ENCODE measurements at regions not wholly inside any gene's neighbourhood (a gene's known extent, or its start where the extent isn't known, plus 50 kb on each side); places are given as distances from the start of the nearest gene placed in this dataset.
A peak's percentile ranks its signal among the peaks of the same experiment; 100 is the strongest.
"Not testable (repeated sequence)": the region's sequence is repeated elsewhere in the genome, so short reads cannot be mapped to it uniquely, and the experiment has no call there.

- no peak for DNase-seq (ENCODE audit: low spot score)
Measured at GRCh38 chr17:31748881-31749280, 110.2 kb downstream of the COPRS start.

- no peak for DNase-seq (ENCODE audit: low spot score)
Measured at GRCh38 chr17:31746884-31747495, 112.1 kb downstream of the COPRS start.

- no peak for DNase-seq (ENCODE audit: low spot score)
Measured at GRCh38 chr17:31745964-31746600, 113.0 kb downstream of the COPRS start.

GRCh38 chr17:31744511-31744951, 114.5 kb downstream of the COPRS start:
- DNase-seq (ENCODE audit: low spot score): peak; percentile 65

- peak; percentile 63 for DNase-seq (ENCODE audit: low spot score)
Measured at GRCh38 chr17:31743797-31744196, 115.2 kb downstream of the COPRS start.

- no peak for DNase-seq (ENCODE audit: low spot score)
Measured at GRCh38 chr17:31741371-31741770, 117.7 kb downstream of the COPRS start.

- DNase-seq (ENCODE audit: low spot score): peak; percentile 37
Measured at GRCh38 chr17:31740611-31741082, 118.4 kb downstream of the COPRS start.

- no peak for DNase-seq (ENCODE audit: low spot score)
Measured at GRCh38 chr17:31738996-31739699, 119.9 kb downstream of the COPRS start.

- no peak for DNase-seq (ENCODE audit: low spot score)
Measured at GRCh38 chr17:31738488-31738887, 120.6 kb downstream of the COPRS start.

GRCh38 chr17:31738067-31738466, 121.0 kb downstream of the COPRS start:
- DNase-seq (ENCODE audit: low spot score): no peak

GRCh38 chr17:31736855-31737625, 122.0 kb downstream of the COPRS start:
- no peak for DNase-seq (ENCODE audit: low spot score)

GRCh38 chr17:31733326-31733725, 125.7 kb downstream of the COPRS start:
- DNase-seq (ENCODE audit: low spot score): no peak

- DNase-seq (ENCODE audit: low spot score): not testable (repeated sequence)
Measured at GRCh38 chr17:31731585-31732154, 127.4 kb downstream of the COPRS start.

- no peak for DNase-seq (ENCODE audit: low spot score)
Measured at GRCh38 chr17:31731118-31731517, 127.9 kb downstream of the COPRS start.

- DNase-seq (ENCODE audit: low spot score): peak; percentile 60
Measured at GRCh38 chr17:31726980-31727427, 132.0 kb downstream of the COPRS start.

- DNase-seq (ENCODE audit: low spot score): no peak
Measured at GRCh38 chr17:31724619-31725018, 134.4 kb downstream of the COPRS start.

- DNase-seq (ENCODE audit: low spot score): peak; percentile 93
Measured at GRCh38 chr17:31724026-31724425, 135.0 kb downstream of the COPRS start.

GRCh38 chr17:31722251-31723056, 136.6 kb downstream of the COPRS start:
- peak; percentile 87 for DNase-seq (ENCODE audit: low spot score)

GRCh38 chr17:31721291-31722025, 137.6 kb downstream of the COPRS start:
- DNase-seq (ENCODE audit: low spot score): peak; percentile 44

- DNase-seq (ENCODE audit: low spot score): not testable (repeated sequence)
Measured at GRCh38 chr17:31717251-31717650, 141.8 kb downstream of the COPRS start.
